NCI-H82 (cell line): ENCODE measurements at regions not wholly inside any gene's neighbourhood (a gene's known extent, or its start where the extent isn't known, plus 50 kb on each side); places are given as distances from the start of the nearest gene placed in this dataset.
"Not testable (repeated sequence)": the region's sequence is repeated elsewhere in the genome, so short reads cannot be mapped to it uniquely, and the experiment has no call there.

Source experiments
- DNase-seq: peaks from one replicate; lab custom pipeline; 2025; lab: John Stamatoyannopoulos, UW

DNA sequence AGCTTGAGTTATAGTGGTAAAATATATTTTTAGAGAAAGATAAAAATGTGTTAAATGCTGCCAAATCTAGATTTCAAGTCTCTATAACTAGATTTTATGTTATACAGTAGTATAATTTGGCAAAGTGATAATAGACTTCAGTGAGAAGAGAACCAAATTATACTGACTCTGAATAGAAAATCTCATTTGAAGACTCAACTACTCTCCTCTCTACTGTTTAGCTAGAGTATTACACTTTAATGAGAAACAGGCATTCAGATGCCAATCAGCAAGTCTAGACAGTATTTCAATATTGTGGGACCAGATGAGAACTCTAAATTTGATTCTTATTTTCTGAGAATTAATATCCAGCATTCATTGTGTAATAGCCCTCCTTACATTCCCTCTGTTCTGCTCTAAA, 311.2 kb downstream of the SLITRK5 start:
- DNase-seq: no peak

DNA sequence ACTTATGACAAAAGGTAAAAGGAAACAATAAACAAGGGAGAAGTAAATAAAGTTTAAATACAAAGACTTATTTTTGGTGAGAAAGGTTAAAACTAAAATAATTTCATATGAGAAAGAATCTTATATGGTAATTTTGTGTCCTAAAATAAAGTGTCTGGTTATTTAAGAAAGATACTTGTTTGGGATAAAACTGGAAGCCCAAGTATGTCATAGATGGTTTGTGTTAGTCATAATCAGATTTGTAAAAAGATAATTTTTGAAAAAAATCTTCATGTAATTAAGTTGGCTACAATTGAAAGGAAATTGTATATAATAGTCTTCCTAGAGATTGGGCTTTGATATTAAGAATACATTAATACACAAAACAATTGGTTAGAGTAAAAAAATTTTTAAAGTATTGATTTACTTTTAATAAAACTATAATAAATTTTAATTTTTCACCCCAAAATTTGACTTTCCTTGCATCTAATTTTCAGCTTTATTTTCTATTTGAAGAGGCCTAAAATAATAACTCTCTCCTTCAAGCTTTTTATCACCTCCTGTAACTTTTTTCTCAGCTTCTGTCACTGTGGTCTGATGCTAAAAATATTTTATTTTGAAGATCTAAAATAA, 315.6 kb downstream of the SLITRK5 start:
- DNase-seq: no peak

DNA sequence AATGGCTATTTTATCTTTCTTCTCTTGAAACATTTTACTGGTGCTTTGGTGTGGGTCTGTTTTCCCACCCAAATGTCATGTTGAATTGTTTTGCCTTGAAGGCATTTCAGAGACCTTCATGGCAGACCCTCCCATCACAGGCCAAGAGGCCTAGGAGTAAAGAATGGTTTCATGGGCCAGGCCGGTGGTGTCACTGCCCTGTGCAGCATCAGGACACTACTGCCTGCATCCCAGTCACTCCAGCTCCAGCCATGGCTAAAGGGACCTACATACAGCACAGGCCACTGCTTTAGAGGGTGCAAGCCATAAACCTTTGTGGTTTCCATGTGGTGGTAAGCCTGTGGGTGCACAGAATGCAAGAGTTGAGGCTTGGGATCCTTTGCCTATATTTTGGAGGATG, 326.9 kb downstream of the SLITRK5 start:
- no peak for DNase-seq

DNA sequence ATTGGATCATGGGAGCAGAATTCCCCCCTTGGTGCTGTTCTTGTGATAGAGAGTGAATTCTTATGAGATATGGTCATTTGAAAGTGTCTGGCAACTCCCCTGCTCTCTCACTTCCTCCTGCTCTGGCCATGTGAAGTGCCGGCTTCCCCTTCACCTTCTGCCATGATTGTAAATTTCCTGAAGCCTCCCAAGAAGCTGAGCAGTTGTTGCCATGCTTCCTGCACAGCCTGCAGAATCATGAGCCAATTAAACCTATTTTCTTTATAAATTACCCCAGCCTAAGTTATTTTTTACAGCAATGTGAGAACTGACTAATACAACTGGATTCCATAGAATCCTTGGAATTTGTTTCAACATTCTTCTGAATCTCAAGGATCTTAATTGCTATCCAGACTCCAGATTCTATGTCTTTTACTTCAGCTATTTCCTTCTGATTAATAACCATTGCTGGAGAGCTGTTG, 328.1 kb downstream of the SLITRK5 start:
- no peak for DNase-seq

DNA sequence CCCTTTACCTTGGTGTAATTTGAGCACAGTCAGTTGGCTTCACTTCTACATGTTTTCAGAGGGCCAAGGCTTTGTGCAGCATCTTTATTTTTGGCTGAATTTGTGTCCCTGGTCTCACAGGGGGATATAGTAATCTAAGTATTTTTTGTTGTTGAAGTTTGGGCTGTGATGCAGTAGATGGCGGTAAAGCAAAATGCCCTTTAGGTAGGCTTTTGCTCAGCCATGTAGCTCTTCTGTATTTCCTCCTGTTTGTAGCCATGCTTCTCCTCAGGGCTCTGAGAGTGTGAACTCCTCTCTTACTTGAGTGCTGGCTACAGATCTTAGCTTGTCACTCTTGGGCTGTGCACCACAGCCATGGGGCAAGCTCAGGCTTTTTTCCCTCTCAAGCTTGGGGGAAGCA, 328.6 kb downstream of the SLITRK5 start:
- DNase-seq: no peak

DNA sequence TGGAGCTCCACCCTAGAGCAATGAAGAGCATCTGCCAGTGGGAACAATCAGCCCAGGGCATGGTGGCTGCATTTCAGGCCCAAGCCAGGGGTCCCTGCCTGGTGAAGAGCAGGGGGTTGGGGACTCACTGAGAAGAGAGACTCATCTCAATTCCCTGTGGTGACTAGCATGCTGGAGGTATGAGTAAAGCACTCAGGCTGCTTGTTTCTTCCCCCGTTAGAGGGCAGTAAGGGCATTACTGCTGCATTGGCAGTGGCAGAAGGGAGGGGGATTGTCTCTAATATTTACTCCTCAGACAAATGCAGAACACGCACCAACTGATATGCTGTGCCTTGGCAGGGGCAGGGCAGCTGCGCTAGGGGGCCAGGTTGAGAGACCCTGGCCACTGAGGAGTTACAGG, 329.1 kb downstream of the SLITRK5 start:
- DNase-seq: no peak

DNA sequence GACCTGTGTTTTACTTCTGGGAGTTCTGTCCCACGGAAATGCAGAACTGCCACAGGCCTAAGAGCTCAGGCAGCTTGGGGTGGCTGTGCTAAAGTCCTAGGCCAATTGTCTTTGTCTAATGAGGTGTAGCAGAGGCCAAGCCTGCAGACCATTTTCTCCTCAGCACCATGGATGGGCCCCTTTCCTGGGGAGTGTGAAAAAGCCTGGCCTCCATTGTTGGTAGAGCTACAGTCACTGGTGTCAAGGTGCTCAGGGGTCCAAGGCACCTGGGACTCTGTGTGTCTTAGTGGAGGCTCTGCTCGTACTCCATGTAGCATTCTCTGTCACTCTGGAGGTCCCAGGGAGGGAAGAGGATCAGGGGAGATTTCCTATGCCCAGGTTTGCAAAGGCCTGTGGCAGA, 329.6 kb downstream of the SLITRK5 start:
- DNase-seq: no peak

DNA sequence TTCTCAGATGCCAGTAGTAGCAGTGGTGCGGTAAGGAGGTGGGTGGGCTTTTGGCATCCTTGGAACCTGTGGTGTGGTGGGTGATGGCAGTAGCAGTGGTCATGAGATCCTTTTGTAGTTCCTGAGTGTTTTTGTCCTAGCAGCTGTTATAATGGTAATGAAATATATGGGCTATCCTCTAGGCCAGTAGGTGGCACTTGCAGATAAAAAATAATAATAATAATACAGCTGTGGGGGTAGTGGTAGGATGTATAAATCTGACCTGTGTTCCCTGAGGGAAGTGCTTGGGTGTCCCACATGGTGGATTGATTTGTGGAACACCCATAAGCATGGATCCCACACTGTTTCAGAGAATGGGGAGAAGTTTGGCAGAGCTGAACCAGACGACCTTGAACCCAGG, 334.0 kb downstream of the SLITRK5 start:
- DNase-seq: no peak

DNA sequence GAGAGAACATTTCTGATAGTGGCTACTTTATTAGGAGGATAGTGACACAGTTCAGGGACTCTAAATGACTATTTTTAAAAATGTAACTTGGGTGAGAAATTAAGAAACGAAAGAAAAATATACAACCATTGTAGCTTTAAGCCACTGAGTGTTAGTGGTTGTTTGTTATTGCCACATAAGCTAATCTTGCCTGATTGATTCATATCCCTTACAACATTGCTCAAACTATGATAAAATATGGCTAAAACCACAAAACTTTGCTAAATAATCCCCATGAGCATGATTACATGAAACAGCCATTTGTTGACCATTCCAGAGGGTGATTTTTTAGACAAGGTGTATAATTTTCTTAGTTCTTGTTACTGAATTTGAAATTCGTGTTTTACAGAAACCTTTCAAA, 343.4 kb downstream of the SLITRK5 start:
- DNase-seq: no peak

DNA sequence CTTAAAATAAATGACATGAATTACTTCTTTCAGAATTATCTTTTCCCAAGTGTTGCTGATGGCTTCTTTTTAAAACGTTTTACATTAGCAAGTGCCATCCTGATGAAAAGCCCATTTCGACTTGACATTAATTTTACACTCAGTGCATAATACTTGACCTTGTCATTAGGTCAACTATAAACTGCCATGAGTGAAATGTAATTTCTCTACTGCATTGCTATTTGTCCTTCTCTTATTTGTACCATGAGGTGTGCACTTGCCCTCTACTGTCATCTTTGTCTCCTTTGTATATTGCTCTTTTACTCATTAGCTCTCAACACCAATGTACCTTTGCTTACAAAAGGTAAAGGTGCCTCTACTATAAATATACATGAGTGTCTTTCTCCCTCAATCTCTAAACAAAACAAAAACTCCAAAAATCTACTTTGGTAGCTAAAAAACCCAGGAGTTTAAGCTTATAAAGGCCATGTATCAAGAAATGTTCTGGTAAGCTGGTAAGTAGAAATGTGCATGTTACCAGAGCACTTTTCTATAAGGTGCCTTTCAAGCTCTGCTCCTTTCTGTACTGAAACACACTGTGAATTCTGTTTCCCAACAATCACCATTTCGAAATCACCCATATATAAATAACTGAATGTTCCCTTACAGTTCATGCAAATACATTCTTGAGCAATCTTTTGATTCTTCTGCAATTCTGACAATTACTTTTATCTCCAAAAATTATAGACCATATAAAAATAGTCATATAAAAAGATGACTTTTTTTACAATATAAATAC, 351.4 kb downstream of the SLITRK5 start:
- DNase-seq: no peak

DNA sequence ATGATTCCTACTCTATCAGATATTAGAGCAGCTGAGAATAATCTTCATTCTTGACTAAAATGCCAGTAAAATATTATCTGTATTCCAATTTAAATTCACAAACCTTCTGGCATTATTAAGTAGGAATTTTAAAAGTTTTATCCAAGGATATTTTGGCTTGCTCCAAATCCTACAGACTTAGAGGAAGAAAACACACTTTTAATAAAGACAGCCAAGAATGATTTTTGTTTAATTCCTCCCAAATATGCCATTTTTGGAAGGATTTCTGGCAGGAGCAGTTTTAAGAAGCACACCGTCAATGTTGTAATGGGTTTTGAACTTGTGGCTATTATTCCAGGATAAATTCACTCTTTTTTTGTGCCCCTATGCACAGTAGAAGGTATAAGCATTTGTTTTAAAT, 355.1 kb downstream of the SLITRK5 start:
- DNase-seq: no peak

DNA sequence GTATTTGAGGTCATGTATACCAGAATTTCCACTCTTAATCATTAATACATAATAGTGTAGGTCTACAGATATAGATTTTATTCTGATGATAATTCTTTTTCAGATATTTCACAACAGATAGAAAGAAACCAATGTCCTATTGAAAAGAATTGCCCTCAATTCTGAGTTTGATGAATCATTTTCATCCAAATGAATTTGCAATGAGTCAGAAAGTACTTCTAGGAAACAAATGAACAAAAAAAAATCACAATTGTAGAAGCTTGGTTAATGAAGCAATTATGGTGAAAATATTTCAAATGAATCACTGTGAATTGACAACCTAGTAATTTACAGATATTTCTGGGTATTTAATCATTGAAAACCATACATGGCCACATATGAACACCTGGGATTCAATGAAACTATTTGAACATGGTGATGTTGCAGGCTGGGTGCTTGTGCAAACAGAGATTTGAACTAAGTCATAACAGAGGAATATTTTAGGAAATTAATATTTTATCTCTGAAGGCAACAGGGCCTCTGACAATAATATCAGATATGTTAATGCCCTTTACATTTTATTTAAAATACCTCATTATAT, 360.9 kb downstream of the SLITRK5 start:
- no peak for DNase-seq

DNA sequence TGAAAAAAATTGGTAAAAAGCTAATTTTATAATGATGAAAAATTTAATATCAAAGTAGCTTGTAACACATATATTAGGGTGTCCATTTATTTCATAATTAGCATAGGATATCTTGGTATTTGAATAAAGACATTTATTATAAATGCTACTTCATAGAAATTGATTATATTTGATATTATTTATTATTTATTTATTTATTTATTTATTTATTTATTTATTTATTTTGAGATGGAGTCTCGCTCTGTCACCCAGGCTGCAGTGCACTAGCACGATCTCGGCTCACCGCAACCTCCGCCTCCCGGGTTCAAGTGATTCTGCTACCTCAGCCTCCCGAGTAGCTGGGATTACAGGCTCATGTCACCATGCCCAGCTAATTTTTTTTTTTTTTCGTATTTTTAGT, 365.0 kb downstream of the SLITRK5 start:
- not testable (repeated sequence) for DNase-seq

DNA sequence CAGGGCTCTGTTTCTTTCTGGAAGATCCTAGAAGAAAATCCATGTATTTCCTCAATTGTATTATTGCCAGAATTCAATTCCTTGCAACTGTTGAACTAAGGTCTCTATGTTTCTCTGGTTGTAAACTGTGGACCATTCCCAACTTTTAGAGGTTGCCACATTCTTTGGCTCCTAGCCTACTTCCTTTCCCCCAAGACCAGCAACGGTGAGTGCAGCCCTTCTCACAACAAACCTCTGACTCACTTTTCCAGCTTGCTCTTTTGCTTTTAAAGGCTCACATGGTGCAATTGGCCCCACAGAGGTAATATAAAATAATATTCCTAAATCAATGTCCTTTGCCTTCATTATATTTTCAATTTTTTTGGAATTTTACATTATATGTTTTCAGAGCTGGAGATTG, 371.3 kb downstream of the SLITRK5 start:
- no peak for DNase-seq

DNA sequence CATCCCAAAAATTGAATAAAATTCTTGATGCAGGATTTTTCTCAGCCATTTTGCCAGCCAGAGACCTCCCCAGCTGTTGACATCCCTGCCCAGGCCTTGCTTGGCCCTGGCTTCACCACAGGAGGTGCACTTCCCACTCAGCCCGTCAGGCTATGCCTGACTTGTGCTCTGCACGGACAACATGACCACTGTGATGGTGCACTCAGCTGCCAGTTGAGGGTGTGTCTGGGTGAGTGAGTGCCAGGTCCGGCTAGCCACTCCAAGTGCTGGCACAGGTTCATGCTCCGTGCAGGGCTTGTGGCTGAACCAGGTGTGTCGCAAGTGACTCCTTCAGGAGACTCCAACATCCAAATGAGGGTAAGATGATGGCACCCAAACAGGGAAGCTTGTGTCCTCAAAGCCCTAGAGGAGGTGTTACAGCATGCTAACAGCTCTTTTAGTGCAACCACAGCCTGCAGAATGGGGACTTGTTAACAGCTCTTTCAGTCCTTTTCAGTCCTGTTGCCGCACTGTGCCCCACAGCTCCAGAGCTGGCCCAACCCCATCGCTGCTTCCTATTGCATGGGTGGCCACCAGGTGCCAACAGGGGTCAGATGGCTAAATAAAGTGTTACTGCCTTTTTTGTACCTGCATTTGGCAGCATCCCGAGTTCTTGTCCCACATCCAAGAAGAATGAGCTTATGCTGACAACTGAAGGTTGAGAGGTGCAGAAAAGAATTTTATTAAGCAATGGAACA, 380.7 kb downstream of the SLITRK5 start:
- DNase-seq: no peak

DNA sequence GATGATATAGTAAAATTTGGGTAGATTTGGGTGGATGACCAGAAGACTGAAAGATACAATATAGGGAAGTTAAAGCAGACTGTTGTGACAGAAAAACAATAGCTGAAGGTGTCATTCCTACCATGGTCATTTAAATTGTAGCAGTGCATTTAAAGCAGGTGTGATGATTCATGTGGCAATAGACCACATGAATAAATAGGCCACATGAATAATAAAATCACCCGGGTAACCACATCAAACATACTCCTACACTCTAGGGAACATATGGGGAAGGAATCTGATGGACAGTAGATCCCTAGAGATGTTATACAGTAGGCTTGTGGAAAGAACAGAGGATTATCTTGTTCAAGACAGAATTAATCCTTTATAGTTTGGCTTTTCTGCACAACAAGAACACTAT, 392.6 kb downstream of the SLITRK5 start:
- DNase-seq: peak; percentile 40

DNA sequence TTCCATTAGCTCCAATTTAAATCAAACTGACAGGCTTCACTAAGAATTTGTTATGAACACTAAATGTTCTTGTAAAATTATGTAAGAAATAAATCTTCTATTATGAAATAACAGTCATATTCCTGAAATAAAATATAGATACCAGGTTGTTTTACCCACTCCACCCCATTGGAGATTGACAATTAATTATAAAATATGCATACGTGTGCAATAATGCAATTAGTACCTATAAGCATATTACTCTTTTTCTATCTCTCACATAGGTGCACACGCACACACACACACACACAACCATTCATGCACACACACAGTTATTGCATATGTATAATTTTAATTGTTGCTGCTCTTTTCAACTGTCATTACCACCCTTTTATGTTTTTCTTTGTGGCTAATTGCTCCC, 395.7 kb downstream of the SLITRK5 start:
- DNase-seq: no peak

DNA sequence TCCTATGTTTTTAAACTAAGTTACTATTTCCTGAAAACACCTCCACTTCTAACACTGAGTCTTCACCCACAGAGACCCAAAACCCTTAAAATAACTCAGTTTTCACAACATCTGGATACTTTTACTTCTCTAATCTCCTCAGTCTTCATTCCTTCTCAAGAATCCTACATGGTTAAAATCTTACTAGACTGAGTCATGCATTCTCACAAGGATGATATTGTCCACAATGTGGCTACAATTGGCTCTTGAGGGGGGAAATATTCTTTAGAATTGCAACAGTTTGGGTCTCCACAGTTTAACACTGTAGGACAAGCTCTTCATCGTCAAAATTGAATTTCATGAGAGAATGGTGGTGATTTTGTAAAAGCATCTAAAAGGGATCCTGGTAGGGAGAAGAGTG, 397.1 kb downstream of the SLITRK5 start:
- no peak for DNase-seq

DNA sequence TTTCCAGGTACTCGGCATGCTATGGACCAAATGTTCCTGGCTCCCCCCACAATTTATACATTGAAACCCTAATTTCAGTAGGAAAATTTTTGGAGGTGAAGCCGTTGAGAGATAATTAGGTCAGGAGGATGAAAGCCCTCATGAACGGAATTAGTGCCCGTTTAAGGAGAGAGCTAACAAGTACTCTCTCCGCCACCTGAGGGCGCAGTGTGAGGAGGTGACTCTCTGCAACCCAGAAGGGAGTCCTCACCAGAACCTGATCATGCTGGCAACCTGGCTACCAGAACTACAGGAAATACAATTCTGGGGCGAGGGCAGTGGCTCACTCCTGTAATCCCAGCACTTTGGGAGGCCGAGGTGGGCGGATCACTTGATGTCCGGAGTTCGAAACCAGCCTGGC, 397.8 kb downstream of the SLITRK5 start:
- DNase-seq: peak; percentile 78

DNA sequence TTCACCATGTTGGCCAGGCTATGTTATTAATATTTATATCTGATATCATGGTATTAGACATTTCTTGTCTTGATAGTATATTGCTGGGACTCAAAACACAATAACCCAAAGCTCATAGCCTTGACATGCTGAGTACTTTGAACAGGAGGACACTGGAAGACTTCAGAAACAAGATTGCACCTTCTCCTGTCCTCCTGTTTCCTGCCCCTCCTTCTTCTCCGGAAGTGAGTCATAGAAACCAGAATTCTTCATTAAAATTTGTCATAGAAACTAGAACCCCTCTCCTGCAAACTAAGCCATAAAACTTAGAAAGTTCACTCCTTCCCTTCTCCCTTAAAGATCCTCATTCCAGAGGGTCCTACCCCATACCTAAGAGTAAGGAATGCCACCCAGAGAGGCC, 400.2 kb downstream of the SLITRK5 start:
- no peak for DNase-seq

DNA sequence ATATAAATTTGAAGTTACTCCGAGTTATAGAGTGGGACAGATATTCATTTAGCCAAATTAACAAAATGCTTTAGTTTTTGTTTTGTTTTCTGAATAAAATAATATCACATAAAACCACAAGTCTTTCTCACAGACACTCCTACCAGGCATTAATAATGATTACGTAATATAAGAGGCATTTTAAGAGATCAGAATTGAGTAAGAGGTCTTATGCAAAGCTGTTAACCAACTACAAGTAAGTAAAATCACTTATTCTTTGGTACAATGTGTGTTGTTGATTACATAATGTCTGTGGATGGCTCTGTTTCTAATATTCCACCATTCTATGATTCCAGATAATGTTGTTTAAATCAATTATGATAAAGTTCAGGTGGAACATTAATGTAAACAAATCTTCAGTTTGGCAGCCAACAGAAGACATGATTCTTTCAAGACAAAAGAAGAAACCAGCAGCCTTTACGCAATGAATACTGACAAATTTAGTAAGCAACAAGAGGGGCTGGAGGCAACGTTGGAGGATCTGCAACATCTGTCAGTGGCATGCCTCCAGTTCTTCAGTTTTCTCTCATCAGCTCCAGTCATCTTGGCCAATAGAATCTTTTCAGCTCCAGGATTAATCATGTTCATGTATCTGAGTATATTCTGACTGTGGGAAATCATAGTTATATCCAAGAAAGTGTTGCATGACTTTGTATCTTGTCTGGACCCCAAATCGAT, 403.8 kb downstream of the SLITRK5 start:
- DNase-seq: no peak

DNA sequence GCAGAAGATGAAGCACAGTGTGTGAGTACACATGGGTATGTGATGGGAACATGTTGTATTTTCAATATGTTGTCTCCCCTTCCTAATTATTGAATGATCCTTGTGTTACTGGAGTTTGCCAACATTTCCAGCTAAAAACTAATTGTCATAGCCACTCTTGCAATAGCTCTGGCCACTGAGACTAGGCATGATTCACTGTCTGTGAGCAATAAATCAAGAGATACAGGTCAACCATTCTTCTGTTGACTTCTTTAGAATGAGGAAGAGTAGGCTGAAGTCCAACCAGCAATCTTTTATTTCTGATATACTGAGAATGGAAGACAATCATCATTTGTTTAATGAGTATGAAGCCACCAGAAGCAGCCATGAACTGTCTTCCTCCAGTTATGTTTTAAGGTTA, 413.9 kb downstream of the SLITRK5 start:
- no peak for DNase-seq
